ENCODE measurements at regions not wholly inside any gene's neighbourhood (a gene's known extent, or its start where the extent isn't known, plus 50 kb on each side); places are given as distances from the start of the nearest gene placed in this dataset.

DNA sequence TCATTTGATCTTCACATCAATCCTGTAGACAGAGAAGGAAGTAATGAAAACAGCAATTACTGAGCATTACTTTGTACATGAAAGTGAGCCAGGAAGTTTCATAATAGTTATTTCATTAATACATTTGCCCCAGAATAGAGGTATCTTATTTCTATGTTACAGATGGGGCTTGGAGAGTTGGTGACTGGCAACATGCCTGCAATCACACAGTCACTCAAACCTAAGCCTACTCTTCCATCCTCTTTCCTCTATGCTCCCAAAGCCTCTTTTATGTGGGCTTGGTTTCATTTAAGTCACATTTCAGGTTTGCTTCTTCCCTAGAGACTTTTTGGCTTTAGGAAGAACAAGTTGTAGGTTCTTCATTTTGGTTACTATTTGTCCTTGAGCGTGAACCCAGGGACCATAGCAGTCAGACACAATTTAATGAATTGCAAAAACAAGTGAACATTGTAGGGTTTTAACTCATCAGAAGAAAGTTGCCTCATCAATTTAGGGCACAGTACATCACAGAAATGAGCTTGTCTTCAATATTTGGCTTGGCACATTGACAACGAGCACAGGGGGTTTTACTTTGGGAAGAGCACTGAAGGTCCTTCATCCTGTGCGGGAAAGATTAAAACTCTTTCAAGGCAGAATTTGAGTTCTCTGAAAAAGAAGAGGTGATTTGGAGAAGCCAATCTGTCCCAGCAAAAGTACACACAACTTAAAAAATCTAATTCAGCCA, 381.1 kb downstream of the TMEM38B start:
- TF ChIP-seq, protein P1, sequence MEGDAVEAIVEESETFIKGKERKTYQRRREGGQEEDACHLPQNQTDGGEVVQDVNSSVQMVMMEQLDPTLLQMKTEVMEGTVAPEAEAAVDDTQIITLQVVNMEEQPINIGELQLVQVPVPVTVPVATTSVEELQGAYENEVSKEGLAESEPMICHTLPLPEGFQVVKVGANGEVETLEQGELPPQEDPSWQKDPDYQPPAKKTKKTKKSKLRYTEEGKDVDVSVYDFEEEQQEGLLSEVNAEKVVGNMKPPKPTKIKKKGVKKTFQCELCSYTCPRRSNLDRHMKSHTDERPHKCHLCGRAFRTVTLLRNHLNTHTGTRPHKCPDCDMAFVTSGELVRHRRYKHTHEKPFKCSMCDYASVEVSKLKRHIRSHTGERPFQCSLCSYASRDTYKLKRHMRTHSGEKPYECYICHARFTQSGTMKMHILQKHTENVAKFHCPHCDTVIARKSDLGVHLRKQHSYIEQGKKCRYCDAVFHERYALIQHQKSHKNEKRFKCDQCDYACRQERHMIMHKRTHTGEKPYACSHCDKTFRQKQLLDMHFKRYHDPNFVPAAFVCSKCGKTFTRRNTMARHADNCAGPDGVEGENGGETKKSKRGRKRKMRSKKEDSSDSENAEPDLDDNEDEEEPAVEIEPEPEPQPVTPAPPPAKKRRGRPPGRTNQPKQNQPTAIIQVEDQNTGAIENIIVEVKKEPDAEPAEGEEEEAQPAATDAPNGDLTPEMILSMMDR (conservative IDR thresholded peaks at IDR 0.05; ENCODE audit: low read length), result no peak
- TF ChIP-seq EZH2phosphoT487 (IDR thresholded peaks at IDR 0.05; ENCODE audit: borderline replicate concordance, low read depth, low read length), result no peak
